ENCODE measurements at regions not wholly inside any gene's neighbourhood (a gene's known extent, or its start where the extent isn't known, plus 50 kb on each side); places are given as distances from the start of the nearest gene placed in this dataset.
"Not testable (repeated sequence)": the region's sequence is repeated elsewhere in the genome, so short reads cannot be mapped to it uniquely, and the experiment has no call there.

GRCh38 chr7:118420888-118421287, 196.4 kb downstream of the ANKRD7 start:
- DNase-seq, result no peak

- DNase-seq, result no peak
Observed at GRCh38 chr7:118429141-118429540, 204.6 kb downstream of the ANKRD7 start.

GRCh38 chr7:118436663-118437062, 212.2 kb downstream of the ANKRD7 start:
- no peak for DNase-seq

GRCh38 chr7:118449030-118449429, 224.5 kb downstream of the ANKRD7 start:
- not testable (repeated sequence) for DNase-seq

- no peak for DNase-seq
Observed at GRCh38 chr7:118449797-118450567, 225.5 kb downstream of the ANKRD7 start.

GRCh38 chr7:118452128-118452527, 227.6 kb downstream of the ANKRD7 start:
- DNase-seq, result no peak

- no peak for DNase-seq
Observed at GRCh38 chr7:118467381-118467780, 242.9 kb downstream of the ANKRD7 start.

GRCh38 chr7:118472581-118472980, 248.1 kb downstream of the ANKRD7 start:
- no peak for DNase-seq

- no peak for DNase-seq
Observed at GRCh38 chr7:118473271-118473670, 248.8 kb downstream of the ANKRD7 start.

GRCh38 chr7:118476036-118476435, 251.5 kb downstream of the ANKRD7 start:
- DNase-seq, result no peak

- DNase-seq, result no peak
Observed at GRCh38 chr7:118477036-118477435, 252.5 kb downstream of the ANKRD7 start.

- DNase-seq, result no peak
Observed at GRCh38 chr7:118478236-118478635, 253.7 kb downstream of the ANKRD7 start.

GRCh38 chr7:118478931-118479330, 254.4 kb downstream of the ANKRD7 start:
- no peak for DNase-seq

- DNase-seq, result no peak
Observed at GRCh38 chr7:118492466-118492865, 268.0 kb downstream of the ANKRD7 start.

- no peak for DNase-seq
Observed at GRCh38 chr7:118496138-118496644, 271.7 kb downstream of the ANKRD7 start.

- no peak for DNase-seq
Observed at GRCh38 chr7:118502235-118502634, 277.7 kb downstream of the ANKRD7 start.

- DNase-seq, result no peak
Observed at GRCh38 chr7:118511146-118511545, 286.6 kb downstream of the ANKRD7 start.

- no peak for DNase-seq
Observed at GRCh38 chr7:118517275-118517674, 292.8 kb downstream of the ANKRD7 start.

GRCh38 chr7:118525020-118525419, 300.5 kb downstream of the ANKRD7 start:
- DNase-seq, result no peak

- DNase-seq, result no peak
Observed at GRCh38 chr7:118531566-118531965, 307.1 kb downstream of the ANKRD7 start.

- no peak for DNase-seq
Observed at GRCh38 chr7:118559207-118559606, 334.7 kb downstream of the ANKRD7 start.

GRCh38 chr7:118563311-118563710, 338.8 kb downstream of the ANKRD7 start:
- DNase-seq, result no peak

GRCh38 chr7:118572604-118573003, 348.1 kb downstream of the ANKRD7 start:
- DNase-seq, result no peak

- DNase-seq, result no peak
Observed at GRCh38 chr7:118573085-118573484, 348.6 kb downstream of the ANKRD7 start.

- DNase-seq, result no peak
Observed at GRCh38 chr7:118575393-118575948, 351.0 kb downstream of the ANKRD7 start.

All from left hindlimb (tissue), 1 donor.